Esophagus squamous epithelium (tissue), 5 donors: ENCODE measurements at regions not wholly inside any gene's neighbourhood (a gene's known extent, or its start where the extent isn't known, plus 50 kb on each side); places are given as distances from the start of the nearest gene placed in this dataset.

ENCODE experiments used
- DNase-seq: peaks from one replicate; lab custom pipeline; 2025; lab: John Stamatoyannopoulos, UW
- H3K27ac ChIP-seq, 4 donors: fragments of 200-600 bp; sonication (generic); one replicate each; pipeline ENCODE4 v1.5.1; 2016 to 2019; ENCODE audit warnings: mild to moderate bottlenecking in 1 of 4
- H3K27me3 ChIP-seq, 4 donors: fragments of 200-600 bp; sonication (generic); 1 replicate in 3 of 4; 2 replicates in 1 of 4; pipeline versions ENCODE4 v1.5.1 to v1.6.0; 2017 to 2021; ENCODE audit warnings: antibody characterized with exemption in 1 of 4
- H3K36me3 ChIP-seq, 3 donors: fragments of 200-600 bp; sonication (generic); one replicate each; pipeline ENCODE4 v1.5.1; 2016 to 2019
- H3K4me1 ChIP-seq, 3 donors: fragments of 200-600 bp; sonication (generic); one replicate each; pipeline ENCODE4 v1.5.1; 2017 to 2019
- H3K4me3 ChIP-seq, 4 donors: fragments of 200-600 bp; sonication (generic); 1 replicate in 3 of 4; 2 replicates in 1 of 4; pipeline ENCODE4 v1.5.1; 2016 to 2019; ENCODE audit warnings: mild to moderate bottlenecking in 2 of 4, moderate library complexity in 1 of 4
- H3K9me3 ChIP-seq, 3 donors: fragments of 200-600 bp; sonication (generic); one replicate each; pipeline ENCODE4 v1.5.1; 2016 to 2019
- POLR2A ChIP-seq, 4 donors: fragments of 450-650 bp; IDR thresholded peaks; one replicate each; pipeline ENCODE4 v1.6.1; 2017; ENCODE audit warnings: antibody characterized with exemption in 4 of 4, mild to moderate bottlenecking in 4 of 4, moderate library complexity in 3 of 4
- WGBS, 2 donors: methylation state at CpG; one replicate each; pipeline ENCODE4 v1.1.5; 2018; 5-methylcytosine and 5-hydroxymethylcytosine counted together
- intact Hi-C: fragments of 100-400 bp; cut with DNase I; formaldehyde crosslinking; loops from one replicate; pipeline ENCODE4 v1.15.0; 2022
- TF ChIP-seq, protein P1 (sequence below), 6 experiments: fragments of 450-650 bp in 4 of 6; fragments of 200-600 bp in 2 of 6; sonication (generic) in 2 of 6; IDR thresholded peaks; one replicate each; pipeline ENCODE4 v1.5.1; 2016 to 2019; ENCODE audit warnings: antibody characterized with exemption in 6 of 6, mild to moderate bottlenecking in 4 of 6, moderate library complexity in 4 of 6
- donor health status: DM: yes; HTN: yes; CAD: no.

DNA sequence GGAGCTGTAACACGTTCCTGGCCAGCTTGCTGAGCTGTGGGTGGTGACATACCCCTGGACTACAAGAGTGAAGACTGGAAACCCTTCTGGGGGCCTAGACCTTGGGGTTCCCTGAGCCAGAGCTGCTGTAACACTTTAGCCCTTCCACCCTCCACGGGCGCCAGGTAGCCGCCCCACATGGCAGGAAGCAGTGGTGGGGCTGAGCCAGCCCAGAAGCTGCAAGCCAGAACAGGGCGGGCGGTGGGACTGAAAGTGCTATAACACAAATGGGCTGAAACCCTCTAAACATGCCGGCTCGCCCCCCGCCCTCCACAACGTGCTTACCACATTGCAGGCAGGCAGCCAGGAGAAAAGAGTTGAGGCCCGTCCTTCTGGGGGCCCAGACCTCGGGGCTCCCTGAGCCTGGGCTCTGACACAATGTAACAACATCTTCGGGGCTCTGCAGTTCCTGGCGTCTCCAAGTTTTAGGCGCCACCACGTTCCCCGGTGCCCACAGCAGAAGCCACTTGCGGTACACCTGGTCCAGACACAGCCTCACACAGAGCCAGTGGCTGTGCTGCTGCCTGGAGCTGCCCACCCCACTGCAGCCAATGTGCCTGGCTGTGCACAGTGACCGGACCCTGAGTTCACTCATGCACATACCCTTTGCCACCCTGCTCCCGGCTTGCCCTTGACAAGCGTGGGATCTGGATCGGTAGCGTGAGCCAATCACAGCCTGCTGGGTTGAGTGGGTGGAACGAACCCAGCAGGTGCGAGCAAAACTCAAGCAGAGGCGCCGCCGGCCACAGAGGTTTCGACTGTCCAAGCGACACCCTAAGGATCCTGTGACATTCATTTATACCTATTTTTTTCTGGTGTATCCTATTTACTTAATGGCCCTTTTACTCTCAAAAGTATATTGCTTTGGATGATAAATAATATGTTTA, 127.4 kb upstream of the FHL2 start:
- H3K27ac ChIP-seq: no peak overlapping the region
- no peaks in the 10 kb centered on the region for H3K36me3 ChIP-seq
- no peaks in the 10 kb centered on the region for H3K4me1 ChIP-seq
- TF ChIP-seq, protein P1, sequence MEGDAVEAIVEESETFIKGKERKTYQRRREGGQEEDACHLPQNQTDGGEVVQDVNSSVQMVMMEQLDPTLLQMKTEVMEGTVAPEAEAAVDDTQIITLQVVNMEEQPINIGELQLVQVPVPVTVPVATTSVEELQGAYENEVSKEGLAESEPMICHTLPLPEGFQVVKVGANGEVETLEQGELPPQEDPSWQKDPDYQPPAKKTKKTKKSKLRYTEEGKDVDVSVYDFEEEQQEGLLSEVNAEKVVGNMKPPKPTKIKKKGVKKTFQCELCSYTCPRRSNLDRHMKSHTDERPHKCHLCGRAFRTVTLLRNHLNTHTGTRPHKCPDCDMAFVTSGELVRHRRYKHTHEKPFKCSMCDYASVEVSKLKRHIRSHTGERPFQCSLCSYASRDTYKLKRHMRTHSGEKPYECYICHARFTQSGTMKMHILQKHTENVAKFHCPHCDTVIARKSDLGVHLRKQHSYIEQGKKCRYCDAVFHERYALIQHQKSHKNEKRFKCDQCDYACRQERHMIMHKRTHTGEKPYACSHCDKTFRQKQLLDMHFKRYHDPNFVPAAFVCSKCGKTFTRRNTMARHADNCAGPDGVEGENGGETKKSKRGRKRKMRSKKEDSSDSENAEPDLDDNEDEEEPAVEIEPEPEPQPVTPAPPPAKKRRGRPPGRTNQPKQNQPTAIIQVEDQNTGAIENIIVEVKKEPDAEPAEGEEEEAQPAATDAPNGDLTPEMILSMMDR (IDR thresholded peaks at IDR 0.05): no peak
- no peak for TF ChIP-seq POLR2A (IDR thresholded peaks at IDR 0.05)
- H3K27me3 ChIP-seq: no peaks in the 10 kb centered on the region
- no peak overlapping the region for H3K4me3 ChIP-seq
- intact Hi-C loops: no loop called here
- WGBS, 2 donors: 88 to 97% methylated on average over 13 to 14 of the region's 30 CpGs
- DNase-seq: no peak
- no peaks in the 10 kb centered on the region for H3K9me3 ChIP-seq

DNA sequence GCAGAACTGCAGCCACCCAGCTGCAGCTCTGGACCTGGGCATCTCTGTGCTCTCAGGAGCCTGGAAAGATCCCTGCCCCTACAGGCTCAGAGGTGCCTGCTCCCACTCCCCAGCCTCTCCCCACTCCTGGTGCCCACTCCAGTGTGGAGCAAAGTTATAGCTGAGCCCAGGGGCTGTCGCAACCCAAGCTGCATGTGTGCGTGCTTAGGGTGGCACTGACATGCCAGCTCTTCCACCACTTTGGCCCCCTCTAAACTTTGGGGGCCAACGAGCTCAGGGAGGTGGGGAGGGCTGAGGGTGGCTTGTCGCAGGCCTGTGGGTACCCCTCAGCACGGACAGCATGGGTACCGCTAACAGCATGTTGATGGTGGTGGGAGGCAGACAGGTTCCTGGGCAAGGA, 126.3 kb upstream of the FHL2 start:
- intact Hi-C loops: no loop called here
- Histone ChIP-seq H3K9me3 (no peaks in the 10 kb centered on the region), H3K27me3 (no peaks in the 10 kb centered on the region), H3K4me1 (no peaks in the 10 kb centered on the region), H3K27ac (no peak overlapping the region), H3K36me3 (no peaks in the 10 kb centered on the region), H3K4me3 (no peak overlapping the region)
- WGBS, 2 donors: 100% methylated on average over 3 of the region's 6 CpGs; no CpG with 5 or more reads in 1 of the 2 donors
- no peak for DNase-seq
- no peak for TF ChIP-seq POLR2A (IDR thresholded peaks at IDR 0.05)
- TF ChIP-seq, protein P1 (IDR thresholded peaks at IDR 0.05): no peak

- intact Hi-C loops: no loop called here
- Histone ChIP-seq H3K4me3 (no peak overlapping the region), H3K36me3 (no peaks in the 10 kb centered on the region), H3K4me1 (peaks cover 0 to 12% (median 4%) of the 10 kb centered on the region in 3 donors), H3K9me3 (no peaks in the 10 kb centered on the region), H3K27ac (no peak overlapping the region), H3K27me3 (no peaks in the 10 kb centered on the region)
- DNase-seq: no peak
- 70 to 77% methylated on average over 4 of the region's 4 CpGs for WGBS, 2 donors
- no peak for TF ChIP-seq POLR2A (IDR thresholded peaks at IDR 0.05)
- TF ChIP-seq, protein P1 (IDR thresholded peaks at IDR 0.05): no peak
Measured at GRCh38 chr2:105522645-105523044, 123.8 kb upstream of the FHL2 start.

DNA sequence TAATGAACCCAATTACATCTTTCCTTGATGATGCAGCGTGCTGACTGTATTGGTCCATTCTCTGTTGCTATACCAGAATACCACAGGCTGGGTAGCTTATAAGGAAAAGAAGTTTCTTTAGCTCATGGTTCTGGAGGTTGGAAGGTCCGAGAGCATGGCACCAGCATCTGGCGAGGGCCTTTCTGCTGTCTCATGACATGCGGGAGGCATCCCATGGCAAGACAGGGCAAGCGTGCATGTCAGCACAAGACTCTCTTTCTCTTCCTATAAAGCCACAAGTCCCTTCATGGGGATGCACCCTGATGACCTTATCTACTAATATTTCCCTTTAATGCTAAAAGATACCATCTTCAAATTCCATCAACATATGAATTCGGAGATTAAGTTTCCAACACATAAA, 122.8 kb upstream of the FHL2 start:
- Histone ChIP-seq H3K4me1 (peaks cover 0 to 23% (median 12%) of the 10 kb centered on the region in 3 donors), H3K36me3 (no peaks in the 10 kb centered on the region), H3K27me3 (no peaks in the 10 kb centered on the region), H3K4me3 (no peak overlapping the region), H3K9me3 (no peaks in the 10 kb centered on the region), H3K27ac (no peak overlapping the region)
- intact Hi-C loops: no loop called here
- 51 to 54% methylated on average over 6 of the region's 6 CpGs for WGBS, 2 donors
- no peak for TF ChIP-seq POLR2A (IDR thresholded peaks at IDR 0.05)
- TF ChIP-seq, protein P1 (IDR thresholded peaks at IDR 0.05): no peak
- no peak for DNase-seq

- H3K27ac ChIP-seq: no peak overlapping the region
- no peaks in the 10 kb centered on the region for H3K9me3 ChIP-seq
- H3K36me3 ChIP-seq: no peaks in the 10 kb centered on the region
- TF ChIP-seq, protein P1 (IDR thresholded peaks at IDR 0.05): peak; percentile 33 to 64 (median 52)
- no peak for TF ChIP-seq POLR2A (IDR thresholded peaks at IDR 0.05)
- H3K4me3 ChIP-seq: no peak overlapping the region
- no peak for DNase-seq
- peaks cover 1 to 27% (median 12%) of the 10 kb centered on the region in 3 donors for H3K4me1 ChIP-seq
- 5 to 10% methylated on average over 1 of the region's 1 CpG for WGBS, 2 donors
- intact Hi-C loops: no loop called here
- H3K27me3 ChIP-seq: no peaks in the 10 kb centered on the region
Measured at GRCh38 chr2:105521176-105521575, 122.3 kb upstream of the FHL2 start.
